ENCODE measurements at regions not wholly inside any gene's neighbourhood (a gene's known extent, or its start where the extent isn't known, plus 50 kb on each side); places are given as distances from the start of the nearest gene placed in this dataset.

GRCh38 chr1:218108034-218108433, 177.1 kb upstream of the RRP15 start (continued):
- TF ChIP-seq CHD7 (IDR thresholded peaks at IDR 0.05; ENCODE audit: insufficient replicate concordance, low read length) (no peak), TCF12 (IDR thresholded peaks at IDR 0.05; ENCODE audit: low read depth, low read length) (no peak), NANOG (IDR thresholded peaks at IDR 0.05; ENCODE audit: insufficient read depth, low read depth, low read length, poor library complexity, severe bottlenecking) (no peak), E2F6 (IDR thresholded peaks at IDR 0.05) (no peak), ATF2 (IDR thresholded peaks at IDR 0.05; ENCODE audit: low read length) (no peak), TAF7 (optimal IDR thresholded peaks at IDR 0.05; ENCODE audit: borderline replicate concordance, low read depth, low read length) (no peak), CBX5 (IDR thresholded peaks at IDR 0.05; ENCODE audit: low read depth, low read length) (no peak)
